H9 (cell line): ENCODE measurements at regions not wholly inside any gene's neighbourhood (a gene's known extent, or its start where the extent isn't known, plus 50 kb on each side); places are given as distances from the start of the nearest gene placed in this dataset.

Experiments
- DNase-seq: peaks from one replicate; pipeline ENCODE4 v3.0.0-alpha.2; 2017
- H2AFZ ChIP-seq: one replicate; pipeline ENCODE4 v1.6.1; 2013; ENCODE audit warnings: mild to moderate bottlenecking, low read length, control low read depth, moderate library complexity
- H2AK5ac ChIP-seq: 2 replicates; pipeline ENCODE4 v1.6.1; 2013; ENCODE audit warnings: low read length, control low read depth, mixed read lengths; ENCODE audit not compliant: insufficient read length
- H2BK120ac ChIP-seq: one replicate; pipeline ENCODE4 v1.6.1; 2013; ENCODE audit warnings: low read depth, mild to moderate bottlenecking, low read length, control low read depth, inconsistent platforms; ENCODE audit not compliant: poor library complexity, severe bottlenecking
- H2BK12ac ChIP-seq: 2 replicates; pipeline ENCODE4 v1.6.1; 2013; ENCODE audit warnings: low read length, control low read depth, mixed read lengths, low read depth; ENCODE audit not compliant: insufficient read length
- H2BK15ac ChIP-seq: 2 replicates; pipeline ENCODE4 v1.6.1; 2013; ENCODE audit warnings: low read depth, low read length, control low read depth
- H2BK20ac ChIP-seq: one replicate; pipeline ENCODE4 v1.6.1; 2013; ENCODE audit warnings: low read depth, mild to moderate bottlenecking, low read length, control low read depth, inconsistent platforms; ENCODE audit not compliant: poor library complexity, severe bottlenecking
- H2BK5ac ChIP-seq: 2 replicates; pipeline ENCODE4 v1.6.1; 2013; ENCODE audit warnings: low read length, control low read depth, mixed read lengths; ENCODE audit not compliant: insufficient read length
- H3K14ac ChIP-seq: 2 replicates; pipeline ENCODE4 v1.6.1; 2013; ENCODE audit warnings: low read length, control low read depth; ENCODE audit not compliant: insufficient read depth
- H3K18ac ChIP-seq: 2 replicates; pipeline ENCODE4 v1.6.1; 2013; ENCODE audit warnings: low read depth, mild to moderate bottlenecking, mixed read lengths, low read length, control low read depth; ENCODE audit not compliant: insufficient read length
- H3K23ac ChIP-seq: 2 replicates; pipeline ENCODE4 v1.6.1; 2013; ENCODE audit warnings: low read length, control low read depth, mixed read lengths, low read depth; ENCODE audit not compliant: insufficient read length
- H3K23me2 ChIP-seq: 2 replicates; pipeline ENCODE4 v1.6.1; 2013; ENCODE audit warnings: low read depth, mild to moderate bottlenecking, mixed read lengths, low read length, control low read depth; ENCODE audit not compliant: insufficient read length, poor library complexity, severe bottlenecking
- H3K27ac ChIP-seq: 2 replicates; pipeline ENCODE4 v1.5.1; 2013; ENCODE audit warnings: low read length, control low read depth, mixed read lengths, low read depth; ENCODE audit not compliant: insufficient read length
- H3K27me3 ChIP-seq: 2 replicates; pipeline ENCODE4 v1.6.1; 2013; ENCODE audit warnings: low read length, control low read depth, inconsistent platforms; ENCODE audit not compliant: insufficient read depth
- H3K4ac ChIP-seq: 2 replicates; pipeline ENCODE4 v1.6.1; 2013; ENCODE audit warnings: low read depth, mild to moderate bottlenecking, control low read depth, inconsistent platforms, low read length, moderate library complexity
- H3K4me1 ChIP-seq: 2 replicates; pipeline ENCODE4 v1.6.1; 2013; ENCODE audit warnings: low read length, control low read depth, inconsistent platforms; ENCODE audit not compliant: insufficient read depth
- H3K4me2 ChIP-seq: 2 replicates; pipeline ENCODE4 v1.6.1; 2013; ENCODE audit warnings: low read length, control low read depth, mixed read lengths; ENCODE audit not compliant: insufficient read length, insufficient read depth
- H3K56ac ChIP-seq: 2 replicates; pipeline ENCODE4 v1.6.1; 2013; ENCODE audit warnings: low read depth, mild to moderate bottlenecking, mixed read lengths, low read length, control low read depth; ENCODE audit not compliant: insufficient read length
- H3K79me1 ChIP-seq: 2 replicates; pipeline ENCODE4 v1.6.1; 2013; ENCODE audit warnings: low read depth, mild to moderate bottlenecking, moderate library complexity, low read length, control low read depth, inconsistent platforms; ENCODE audit not compliant: insufficient read depth, poor library complexity, severe bottlenecking
- H3K79me2 ChIP-seq: 2 replicates; pipeline ENCODE4 v1.6.1; 2013; ENCODE audit warnings: low read length, control low read depth, inconsistent platforms; ENCODE audit not compliant: insufficient read depth
- H3K9ac ChIP-seq: 2 replicates; pipeline ENCODE4 v1.6.1; 2013; ENCODE audit warnings: low read length, control low read depth, mixed read lengths; ENCODE audit not compliant: insufficient read length; ENCODE audit errors: extremely low read depth
- H3K9me3 ChIP-seq: one replicate; pipeline ENCODE4 v1.6.1; 2013; ENCODE audit warnings: low read depth, low read length, inconsistent platforms; ENCODE audit not compliant: control insufficient read depth
- H3T11ph ChIP-seq: one replicate; pipeline ENCODE4 v1.6.1; 2013; ENCODE audit warnings: mild to moderate bottlenecking, low read length, control low read depth, inconsistent platforms
- H4K20me1 ChIP-seq: one replicate; pipeline ENCODE4 v1.6.1; 2013; ENCODE audit not compliant: control insufficient read depth, insufficient read length, insufficient read depth
- H4K5ac ChIP-seq: 2 replicates; pipeline ENCODE4 v1.6.1; 2013; ENCODE audit warnings: low read depth, mild to moderate bottlenecking, mixed read lengths, low read length, control low read depth; ENCODE audit not compliant: insufficient read length
- H4K8ac ChIP-seq: replicated peaks from 2 replicates; pipeline ENCODE4 v1.6.1; 2013; ENCODE audit warnings: low read length, control low read depth, mixed read lengths, low read depth; ENCODE audit not compliant: insufficient read length
- H4K91ac ChIP-seq: 2 replicates; pipeline ENCODE4 v1.6.1; 2013; ENCODE audit warnings: low read depth, mild to moderate bottlenecking, moderate library complexity, mixed read lengths, low read length, control low read depth; ENCODE audit not compliant: insufficient read length
- H3K27ac Mint-ChIP-seq, 3 experiments: 2 replicates in 2 of 3; 3 replicates in 1 of 3; pipeline ENCODE4 v1.8.0; 2020 to 2021; ENCODE audit warnings: mixed read lengths in 3 of 3, mild to moderate bottlenecking in 1 of 3, moderate library complexity in 1 of 3
- H3K27me3 Mint-ChIP-seq: 2 replicates; pipeline ENCODE4 v1.8.0; 2021; ENCODE audit warnings: low read depth, mild to moderate bottlenecking, moderate library complexity, mixed read lengths
- H3K36me3 Mint-ChIP-seq, 3 experiments: 2 replicates in 2 of 3; 3 replicates in 1 of 3; pipeline ENCODE4 v1.8.0; 2020 to 2021; ENCODE audit warnings: low read depth in 3 of 3, mixed read lengths in 3 of 3; ENCODE audit not compliant: insufficient read depth in 1 of 3
- H3K4me1 Mint-ChIP-seq, 2 experiments: 2 replicates each; pipeline ENCODE4 v1.8.0; 2020; ENCODE audit warnings: mixed read lengths in 2 of 2
- H3K4me3 Mint-ChIP-seq, 2 experiments: 2 replicates in 1 of 2; 3 replicates in 1 of 2; pipeline ENCODE4 v1.8.0; 2020 to 2021; ENCODE audit warnings: mild to moderate bottlenecking in 2 of 2, mixed read lengths in 2 of 2, moderate library complexity in 1 of 2
- H3K9me3 Mint-ChIP-seq, 2 experiments: 2 replicates in 1 of 2; 3 replicates in 1 of 2; pipeline ENCODE4 v1.8.0; 2020; ENCODE audit warnings: mild to moderate bottlenecking in 2 of 2, mixed read lengths in 2 of 2, moderate library complexity in 1 of 2
- CTCF ChIP-seq: fragments of 200-600 bp; sonication (generic); conservative IDR thresholded peaks from 3 replicates; pipeline ENCODE4 v1.8.0; 2021; ENCODE audit warnings: antibody characterized with exemption, mild to moderate bottlenecking
- WGBS: extraction: QIAGEN DNeasy Blood & Tissue Kit; methylation state at CpG from one replicate; pipeline ENCODE4 v1.1.7; 2013; ENCODE audit warnings: missing lambda C conversion rate, low lambda C conversion rate, mixed read lengths; ENCODE audit not compliant: insufficient read length; ENCODE audit errors: extremely low coverage; 5-methylcytosine and 5-hydroxymethylcytosine counted together

GRCh38 chrX:830532-830931 lies 199.9 kb downstream of the SHOX start:
- H2BK15ac ChIP-seq: no peak overlapping the region
- H3K14ac ChIP-seq: no peak overlapping the region
- no peak overlapping the region for H3K56ac ChIP-seq
- H3K4me1 Mint-ChIP-seq: peaks cover 19 to 20% of the 10 kb centered on the region in 2 experiments
- H3K23me2 ChIP-seq: no peaks in the 10 kb centered on the region
- H3K27ac ChIP-seq: no peak overlapping the region
- H2BK120ac ChIP-seq: no peak overlapping the region
- H3K79me1 ChIP-seq: no peaks in the 10 kb centered on the region
- no peak overlapping the region for H3K4me2 ChIP-seq
- no peak overlapping the region for H2BK20ac ChIP-seq
- no peak overlapping the region for H4K8ac ChIP-seq
- no peak for TF ChIP-seq CTCF
- peak overlapping the region; percentile 34 to 78 (median 38); a peak in 5 of 7 replicates for H3K27ac Mint-ChIP-seq
- H2AK5ac ChIP-seq: no peak overlapping the region
- no peaks in the 10 kb centered on the region for H3K9me3 ChIP-seq
- peaks cover 4% of the 10 kb centered on the region for H3K27me3 Mint-ChIP-seq
- H3K79me2 ChIP-seq: no peaks in the 10 kb centered on the region
- no peaks in the 10 kb centered on the region; the same call in 1 of the 2 replicates for H3K4me1 ChIP-seq
- no peaks in the 10 kb centered on the region for H3K27me3 ChIP-seq
- H2BK5ac ChIP-seq: no peak overlapping the region
- H3T11ph ChIP-seq: no peak overlapping the region
- no peak overlapping the region for H2BK12ac ChIP-seq
- H4K5ac ChIP-seq: no peak overlapping the region
- H3K23ac ChIP-seq: no peak overlapping the region
- H3K9me3 Mint-ChIP-seq: peaks cover 17 to 19% of the 10 kb centered on the region in 2 experiments
- no peak overlapping the region for H3K4me3 Mint-ChIP-seq
- peaks cover 4 to 22% (median 5%) of the 10 kb centered on the region in 3 experiments; a peak in 6 of 7 replicates for H3K36me3 Mint-ChIP-seq
- peak overlapping the region; percentile 69 for H2AFZ ChIP-seq
- no peak overlapping the region for H4K91ac ChIP-seq
- DNase-seq: no peak
- no peaks in the 10 kb centered on the region for H4K20me1 ChIP-seq
- no CpG with 5 or more reads among the region's 6 CpGs for WGBS
- no peak overlapping the region for H3K18ac ChIP-seq
- no peak overlapping the region for H3K9ac ChIP-seq
- no peak overlapping the region for H3K4ac ChIP-seq
